ENCODE measurements at regions not wholly inside any gene's neighbourhood (a gene's known extent, or its start where the extent isn't known, plus 50 kb on each side); places are given as distances from the start of the nearest gene placed in this dataset.

GRCh38 chr1:238501290-238501689 lies 610.6 kb upstream of the ZP4 start:
- TF ChIP-seq CTCF (IDR thresholded peaks at IDR 0.05) (no peak), JUN (CRISPR knock-in tag; IDR thresholded peaks at IDR 0.05) (no peak), NFE2L1 (CRISPR knock-in tag; IDR thresholded peaks at IDR 0.05) (no peak), ZNF138 (CRISPR knock-in tag; conservative IDR thresholded peaks at IDR 0.05) (no peak), NR3C1 (CRISPR knock-in tag; conservative IDR thresholded peaks at IDR 0.05; ENCODE audit: low read depth) (no peak)
